NCI-H69 (cell line): ENCODE measurements at regions not wholly inside any gene's neighbourhood (a gene's known extent, or its start where the extent isn't known, plus 50 kb on each side); places are given as distances from the start of the nearest gene placed in this dataset.

ENCODE experiments used
- DNase-seq: peaks from one replicate; lab custom pipeline; 2025; lab: John Stamatoyannopoulos, UW

DNA sequence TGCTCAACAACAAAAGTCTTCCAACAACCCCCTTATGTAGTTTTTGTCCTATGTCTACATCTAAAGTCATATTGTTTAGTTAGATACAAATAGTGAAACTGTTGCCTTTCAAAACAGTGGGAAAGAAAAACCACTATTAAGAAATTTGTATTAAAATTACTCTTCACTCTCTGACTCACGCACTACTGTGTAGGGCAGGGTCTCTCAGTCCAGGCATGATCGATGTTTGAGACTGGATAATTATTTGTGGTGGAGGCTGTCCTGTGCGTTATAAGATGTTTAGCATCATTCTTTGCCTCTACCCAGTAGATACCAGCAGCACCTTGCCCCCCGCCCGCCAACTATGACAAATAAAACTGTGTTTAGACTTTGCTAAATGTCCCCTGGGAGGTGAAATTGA lies 369.4 kb upstream of the ZEB2 start:
- no peak for DNase-seq

DNA sequence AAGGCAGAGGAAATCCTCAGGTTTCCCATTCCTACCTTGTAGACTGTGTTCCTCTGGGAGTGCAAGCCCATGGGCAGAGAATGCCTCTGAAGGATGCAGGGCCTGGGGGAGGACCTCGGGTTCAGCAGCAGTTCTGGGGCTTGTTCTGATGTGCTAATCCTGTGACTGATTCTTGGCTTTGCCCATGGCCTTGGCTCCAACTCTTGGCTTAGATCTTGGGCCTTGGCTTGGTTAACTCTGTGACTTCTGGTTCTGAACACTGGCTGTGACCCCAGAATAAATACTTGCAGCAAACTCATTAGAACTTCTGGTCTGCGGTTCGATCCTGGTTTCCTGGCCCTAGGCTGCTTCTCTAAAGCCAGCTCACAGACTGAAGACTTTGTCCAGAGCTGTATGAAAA lies 366.9 kb upstream of the ZEB2 start:
- no peak for DNase-seq

- no peak for DNase-seq
These were observed 358.0 kb upstream of the ZEB2 start for GRCh38 chr2:144877893-144878292.

DNA sequence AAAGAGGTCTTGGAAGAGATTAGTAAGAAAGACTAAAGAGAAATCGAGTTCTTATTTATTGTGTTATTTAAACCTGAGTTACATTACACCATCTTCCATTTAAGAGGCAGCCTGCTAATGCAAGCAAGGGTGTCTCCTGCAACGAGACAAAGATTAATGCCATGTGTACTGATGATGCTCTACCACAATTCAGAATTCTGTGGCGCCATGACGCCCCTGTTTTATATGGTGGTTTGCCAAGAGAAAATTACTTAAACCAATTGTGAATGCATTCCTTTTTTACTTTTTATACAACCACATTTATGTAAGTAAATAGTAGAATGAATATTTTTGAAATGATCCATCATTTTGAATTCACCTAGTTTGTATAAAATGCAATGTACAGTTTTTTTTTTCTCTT lies 356.1 kb upstream of the ZEB2 start:
- no peak for DNase-seq

DNA sequence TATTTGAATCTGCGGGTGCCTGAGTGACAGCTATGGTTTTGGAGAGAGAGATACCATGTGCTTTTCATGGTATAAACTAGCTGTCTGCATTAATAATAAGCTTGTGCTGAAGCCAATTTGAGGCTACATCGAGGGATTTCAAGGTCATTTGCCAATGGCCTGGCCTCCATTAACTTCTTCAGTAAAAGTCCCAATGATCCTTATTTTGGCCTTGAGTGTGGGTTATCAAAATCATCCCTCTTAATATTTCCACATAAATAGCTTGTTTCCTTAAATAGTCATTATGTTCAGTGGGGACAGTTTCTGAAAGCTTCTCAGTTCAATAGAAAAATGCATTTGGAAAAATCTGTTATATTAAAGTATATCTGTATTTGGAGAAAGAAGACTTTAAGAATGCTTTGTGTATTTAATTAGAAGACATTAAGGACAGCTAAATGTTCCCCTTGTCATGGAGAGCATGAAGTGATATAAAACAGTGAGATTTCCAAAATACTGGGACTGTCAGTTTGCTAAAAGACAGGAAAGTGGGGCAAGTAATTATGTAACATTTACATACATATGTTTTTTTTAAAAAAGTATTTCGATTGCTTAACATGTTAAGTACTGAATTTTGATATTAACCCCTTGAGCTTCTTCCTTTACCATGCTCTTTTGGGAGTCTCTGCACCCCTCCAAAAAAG lies 355.5 kb upstream of the ZEB2 start:
- no peak for DNase-seq

- no peak for DNase-seq
These were observed 345.8 kb upstream of the ZEB2 start for GRCh38 chr2:144865670-144866069.

DNA sequence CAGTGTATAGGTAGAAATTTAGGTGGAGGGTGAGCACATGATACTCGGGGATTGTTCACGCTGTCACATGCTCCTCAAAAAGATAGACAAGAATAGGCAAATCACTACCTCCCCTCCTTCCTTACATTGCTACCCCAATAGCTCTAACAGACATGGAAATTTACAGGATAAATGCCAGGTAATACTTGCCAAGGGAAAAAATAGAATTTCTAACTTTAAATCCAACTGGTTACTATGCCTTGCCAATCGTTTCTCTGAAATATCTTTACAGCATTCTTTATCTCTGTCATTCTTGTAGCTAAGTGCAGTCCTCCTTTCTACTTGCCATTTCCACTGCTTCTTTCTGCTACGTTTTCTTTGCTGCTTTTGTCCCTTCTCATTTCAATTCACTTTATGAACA lies 339.8 kb upstream of the ZEB2 start:
- no peak for DNase-seq

DNA sequence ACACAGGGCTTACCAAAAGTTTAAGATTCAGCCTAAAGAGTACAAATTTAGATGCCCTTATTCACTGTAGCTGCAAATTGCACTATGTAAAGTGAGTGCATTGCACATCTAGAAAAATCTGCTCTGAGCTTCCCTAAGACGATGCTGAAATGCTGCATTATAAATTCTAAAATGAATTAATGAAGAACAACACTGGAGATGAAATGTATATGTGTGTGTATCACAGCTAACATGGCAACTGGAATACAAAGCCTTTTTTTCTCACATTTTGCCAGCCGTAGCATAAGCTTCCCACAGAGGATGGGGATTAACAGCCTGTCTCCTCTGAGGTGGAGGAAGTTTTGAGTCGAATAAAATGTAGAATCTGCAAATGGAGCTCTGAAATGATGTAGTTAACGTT lies 338.3 kb upstream of the ZEB2 start:
- DNase-seq, result no peak

GRCh38 chr2:144854596-144854995 lies 334.7 kb upstream of the ZEB2 start:
- DNase-seq, result no peak

DNA sequence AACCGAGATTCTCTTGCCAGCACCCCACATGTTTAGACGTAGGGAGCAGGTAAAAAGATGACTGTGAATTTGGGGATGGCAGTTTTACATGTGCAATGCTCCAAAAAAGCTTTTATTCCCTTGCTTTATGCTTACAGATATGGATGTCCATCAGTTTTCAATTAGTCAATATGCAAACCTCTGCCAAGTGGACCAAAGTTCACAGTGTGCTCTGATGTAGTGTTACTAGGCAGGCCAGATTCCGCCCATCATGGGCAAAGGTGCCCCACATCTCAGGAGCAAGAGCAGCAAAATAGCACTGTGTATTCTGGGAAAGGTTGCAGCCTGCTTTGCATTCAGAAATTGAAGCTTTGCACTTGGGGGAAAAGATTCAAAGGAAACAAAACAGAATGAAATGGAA lies 329.7 kb upstream of the ZEB2 start:
- no peak for DNase-seq

GRCh38 chr2:144848423-144848822 lies 328.5 kb upstream of the ZEB2 start:
- DNase-seq, result no peak

- DNase-seq, result no peak
These were observed 327.6 kb upstream of the ZEB2 start for GRCh38 chr2:144847347-144848080.

- no peak for DNase-seq
These were observed 316.9 kb upstream of the ZEB2 start for GRCh38 chr2:144836635-144837350.

DNA sequence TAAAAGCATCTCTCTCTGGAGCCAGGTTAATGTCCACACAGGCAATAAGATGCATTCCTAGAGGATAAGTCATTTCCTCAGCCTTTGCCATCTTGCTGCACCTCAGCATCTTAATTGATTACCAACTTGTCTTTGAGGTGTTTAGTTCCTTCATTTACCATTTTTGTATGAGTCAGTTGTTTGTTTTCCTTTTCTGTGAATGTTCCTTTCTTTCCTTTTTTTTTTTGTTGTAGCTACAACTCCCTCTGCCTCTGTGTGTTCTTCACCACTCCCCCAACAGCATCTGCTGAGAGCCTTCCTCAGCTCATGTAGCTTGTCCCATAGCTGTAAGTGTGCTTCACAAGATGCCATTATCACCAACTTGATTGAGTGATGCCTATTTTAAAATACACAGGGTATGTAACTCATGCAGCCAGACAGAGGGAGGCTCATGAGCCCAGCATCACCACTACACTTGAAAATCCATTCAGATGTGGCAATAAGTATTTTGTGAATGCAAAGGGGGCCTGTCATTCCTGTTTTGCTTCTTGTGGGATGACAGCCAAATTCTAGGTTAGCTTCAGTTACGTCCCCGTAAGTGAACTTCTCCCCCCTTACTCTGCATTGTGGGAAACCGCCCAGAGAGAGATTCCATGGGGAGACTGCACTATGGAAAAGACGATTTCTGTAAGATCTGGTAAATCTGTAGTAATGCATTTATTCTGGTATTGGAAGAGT lies 315.9 kb upstream of the ZEB2 start:
- DNase-seq, result no peak

DNA sequence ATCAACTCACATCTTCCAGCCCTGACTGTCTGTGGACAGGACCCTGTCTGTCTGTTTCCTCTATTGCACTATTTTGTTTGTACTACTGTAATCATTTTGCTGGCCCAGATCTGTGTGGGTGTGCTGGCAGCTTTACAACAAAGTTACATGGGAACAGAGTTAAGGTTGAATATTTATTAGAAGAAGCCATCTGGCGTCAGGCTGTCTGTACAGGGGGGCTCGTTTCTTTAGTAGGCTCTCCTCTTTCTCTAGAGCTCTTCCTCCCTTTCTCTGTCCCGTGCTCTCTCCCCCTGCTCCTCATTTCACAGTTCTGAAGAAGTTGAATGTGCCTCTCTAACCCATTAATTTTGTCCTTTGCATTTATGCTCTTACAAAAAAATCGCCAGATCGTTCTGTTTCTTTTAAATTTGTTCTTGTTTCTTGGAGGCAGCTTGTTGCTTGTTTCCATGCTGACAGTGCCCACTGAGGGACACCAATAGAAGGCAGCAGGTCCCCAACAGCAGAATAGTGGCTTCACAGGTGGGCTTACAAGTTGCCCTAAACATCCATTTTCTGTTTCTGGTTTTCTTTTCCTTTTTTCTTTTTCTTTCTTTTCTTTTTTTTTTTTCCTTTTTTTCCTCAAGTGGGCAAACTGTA lies 315.2 kb upstream of the ZEB2 start:
- no peak for DNase-seq

GRCh38 chr2:144834363-144834762 lies 314.4 kb upstream of the ZEB2 start:
- DNase-seq, result no peak

DNA sequence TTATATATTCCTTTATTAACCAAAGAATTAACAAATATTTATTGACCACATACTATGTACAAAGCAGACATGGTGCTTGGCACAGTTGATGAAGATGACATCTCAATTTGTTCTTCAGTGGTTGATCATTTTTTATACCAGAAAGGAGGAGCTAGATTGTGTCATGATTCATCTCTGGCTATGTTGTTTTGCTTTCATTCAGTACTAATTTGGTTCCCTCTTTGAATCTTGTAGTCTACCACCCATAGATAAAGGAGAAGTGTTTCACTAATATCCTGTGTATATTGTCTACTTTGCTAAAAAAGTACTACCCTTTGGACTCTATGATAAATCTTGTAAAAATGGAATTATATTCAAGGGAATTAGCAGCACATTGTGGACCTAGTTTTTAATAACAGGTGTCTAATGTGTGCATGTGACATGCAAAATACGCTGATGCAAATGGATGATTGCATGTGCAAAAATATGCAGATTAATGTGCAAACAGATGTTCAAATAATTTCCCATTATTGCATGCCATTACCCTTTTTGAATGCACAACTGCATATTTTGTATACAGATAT lies 313.2 kb upstream of the ZEB2 start:
- DNase-seq, result no peak

DNA sequence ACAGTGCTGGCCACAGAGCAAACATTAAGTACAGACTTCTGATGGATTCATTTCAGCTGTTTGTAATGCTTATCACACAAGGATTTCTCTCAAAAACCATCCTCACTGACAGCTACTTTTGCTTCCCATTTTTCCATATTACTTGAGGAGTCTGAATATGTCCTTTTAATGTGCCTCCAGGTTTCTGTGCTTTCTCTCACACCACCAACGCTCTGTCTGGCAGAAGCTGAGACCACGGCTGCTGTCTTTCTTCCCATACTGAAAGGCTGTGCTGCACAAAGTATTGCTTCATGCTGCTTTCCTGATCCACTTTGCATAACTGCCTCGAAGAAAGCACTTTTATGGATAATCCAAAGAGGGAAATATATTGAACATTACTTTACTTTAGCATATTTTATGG lies 312.1 kb upstream of the ZEB2 start:
- DNase-seq, result no peak

DNA sequence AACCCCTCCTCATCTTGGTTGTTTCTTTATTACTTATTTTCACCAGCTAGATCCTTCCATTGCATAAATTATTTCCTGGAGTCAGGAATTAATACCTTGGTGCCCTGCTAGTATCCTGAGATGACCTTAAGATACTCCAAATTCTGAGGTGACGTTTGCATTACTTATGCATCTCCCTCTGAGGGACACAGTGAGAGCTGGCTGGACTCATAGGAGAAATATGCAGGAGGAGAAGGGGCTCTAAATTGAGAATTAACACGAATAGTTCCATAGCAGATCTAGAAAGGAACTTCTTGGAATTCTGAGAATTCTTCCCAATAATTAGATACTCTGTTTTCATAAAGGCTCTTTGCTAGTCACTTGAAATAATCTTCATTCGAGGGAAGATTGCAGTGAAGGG lies 310.6 kb upstream of the ZEB2 start:
- DNase-seq, result no peak

DNA sequence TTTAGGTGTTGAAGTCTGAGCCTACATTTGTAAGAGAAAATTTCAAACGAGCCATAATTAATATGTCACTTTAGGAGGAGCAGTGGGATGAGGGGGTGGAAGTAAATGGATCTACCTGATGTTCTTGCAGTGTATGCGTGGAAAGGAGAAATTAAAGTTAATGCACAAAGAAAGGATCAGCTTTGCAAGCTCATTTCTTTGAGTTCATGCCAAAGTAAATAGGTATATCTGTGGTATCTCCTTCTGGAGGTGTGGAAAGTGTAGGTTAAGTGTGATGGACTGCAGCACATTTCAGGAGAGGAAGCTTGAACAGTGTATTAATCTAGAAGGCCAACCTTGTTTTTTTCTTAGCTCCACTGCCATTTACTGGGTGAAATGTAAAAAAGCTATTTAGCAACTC lies 307.5 kb upstream of the ZEB2 start:
- no peak for DNase-seq

DNA sequence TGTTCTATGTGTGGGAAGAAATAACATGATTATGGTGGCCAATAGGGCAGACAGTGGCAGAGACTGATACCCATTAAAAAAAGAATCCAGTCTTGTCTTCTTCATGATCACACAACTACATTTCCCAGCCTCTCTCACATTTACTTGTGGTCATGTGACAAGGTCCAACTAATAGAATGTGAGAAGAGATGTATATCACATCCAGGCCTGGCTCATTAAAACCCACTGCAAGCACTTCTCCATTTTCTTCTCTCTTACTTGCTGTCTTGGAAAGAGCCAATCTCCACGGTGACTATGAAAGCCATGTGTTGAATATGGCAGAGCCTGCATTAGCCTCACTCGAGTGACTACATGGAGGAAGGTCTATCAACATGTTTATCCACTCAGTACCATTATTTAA lies 306.2 kb upstream of the ZEB2 start:
- no peak for DNase-seq
